ENCODE measurements at regions not wholly inside any gene's neighbourhood (a gene's known extent, or its start where the extent isn't known, plus 50 kb on each side); places are given as distances from the start of the nearest gene placed in this dataset.
"Not testable (repeated sequence)": the region's sequence is repeated elsewhere in the genome, so short reads cannot be mapped to it uniquely, and the experiment has no call there.

- Histone ChIP-seq H4K20me1 (ENCODE audit: control insufficient read depth, extremely low read depth, insufficient read depth, low read length) (no peaks in the 10 kb centered on the region), H3K27me3 (ENCODE audit: control insufficient read depth, insufficient read depth, low read length) (no peaks in the 10 kb centered on the region), H3K36me3 (ENCODE audit: control insufficient read depth, insufficient read depth, low read length) (no peaks in the 10 kb centered on the region), H2AFZ (ENCODE audit: low read length) (no peak overlapping the region), H3K9ac (ENCODE audit: insufficient read depth, low read length) (no peak overlapping the region), H3K4me2 (ENCODE audit: extremely low read depth, insufficient read depth, low read length) (no peak overlapping the region), H3K79me2 (ENCODE audit: control insufficient read depth, insufficient read depth, low read length) (no peaks in the 10 kb centered on the region), H3K27ac (ENCODE audit: insufficient read depth, low read length) (no peak overlapping the region), H3K4me3 (replicated peaks in 1 of 4; ENCODE audit: control extremely low read depth in 1 of 4, insufficient read depth in 1 of 4, low read depth in 3 of 4, low read length in 4 of 4) (no peak overlapping the region), H3K9me3 (ENCODE audit: control insufficient read depth, insufficient read depth, low read depth, low read length) (no peaks in the 10 kb centered on the region), H3K4me1 (ENCODE audit: control insufficient read depth, extremely low read depth, insufficient read depth, low read length) (no peaks in the 10 kb centered on the region)
- TF ChIP-seq EZH2 (IDR thresholded peaks at IDR 0.05; ENCODE audit: low read length, missing control alignments) (no peak), CTCF (conservative IDR thresholded peaks at IDR 0.05 in 1 of 2, IDR thresholded peaks at IDR 0.05 in 1 of 2; ENCODE audit: low read depth in 1 of 2, low read length in 2 of 2) (no peak)
- peak in 1 of 2 donors; percentile 19 for DNase-seq (ENCODE audit: low read depth in 2 of 2)
Observed at GRCh38 chr5:60494144-60494543, 205.8 kb downstream of the DEPDC1B start.

- Histone ChIP-seq H3K79me2 (ENCODE audit: control insufficient read depth, insufficient read depth, low read length) (no peaks in the 10 kb centered on the region), H3K4me3 (replicated peaks in 1 of 4; ENCODE audit: control extremely low read depth in 1 of 4, insufficient read depth in 1 of 4, low read depth in 3 of 4, low read length in 4 of 4) (no peak overlapping the region)
Observed at GRCh38 chr5:60493372-60493771, 206.6 kb downstream of the DEPDC1B start.

GRCh38 chr5:60492958-60493357, 207.0 kb downstream of the DEPDC1B start:
- Histone ChIP-seq H2AFZ (ENCODE audit: low read length) (no peak overlapping the region), H3K79me2 (ENCODE audit: control insufficient read depth, insufficient read depth, low read length) (no peaks in the 10 kb centered on the region), H3K27me3 (ENCODE audit: control insufficient read depth, insufficient read depth, low read length) (no peaks in the 10 kb centered on the region), H3K4me3 (replicated peaks in 1 of 4; ENCODE audit: control extremely low read depth in 1 of 4, insufficient read depth in 1 of 4, low read depth in 3 of 4, low read length in 4 of 4) (no peak overlapping the region), H3K9ac (ENCODE audit: insufficient read depth, low read length) (no peak overlapping the region), H4K20me1 (ENCODE audit: control insufficient read depth, extremely low read depth, insufficient read depth, low read length) (no peaks in the 10 kb centered on the region), H3K4me1 (ENCODE audit: control insufficient read depth, extremely low read depth, insufficient read depth, low read length) (no peaks in the 10 kb centered on the region), H3K27ac (ENCODE audit: insufficient read depth, low read length) (no peak overlapping the region), H3K4me2 (ENCODE audit: extremely low read depth, insufficient read depth, low read length) (no peak overlapping the region), H3K36me3 (ENCODE audit: control insufficient read depth, insufficient read depth, low read length) (no peaks in the 10 kb centered on the region), H3K9me3 (ENCODE audit: control insufficient read depth, insufficient read depth, low read depth, low read length) (no peaks in the 10 kb centered on the region)
- TF ChIP-seq CTCF (conservative IDR thresholded peaks at IDR 0.05 in 1 of 2, IDR thresholded peaks at IDR 0.05 in 1 of 2; ENCODE audit: low read depth in 1 of 2, low read length in 2 of 2): no peak
- TF ChIP-seq EZH2 (IDR thresholded peaks at IDR 0.05; ENCODE audit: low read length, missing control alignments): no peak
- peak in 1 of 2 donors; percentile 54 for DNase-seq (ENCODE audit: low read depth in 2 of 2)

More at GRCh38 chr5:60493372-60493771, 206.6 kb downstream of the DEPDC1B start:
- H3K9ac ChIP-seq (ENCODE audit: insufficient read depth, low read length): no peak overlapping the region
- no peaks in the 10 kb centered on the region for H3K27me3 ChIP-seq (ENCODE audit: control insufficient read depth, insufficient read depth, low read length)
- no peak overlapping the region for H3K27ac ChIP-seq (ENCODE audit: insufficient read depth, low read length)
- H4K20me1 ChIP-seq (ENCODE audit: control insufficient read depth, extremely low read depth, insufficient read depth, low read length): no peaks in the 10 kb centered on the region
- no peaks in the 10 kb centered on the region for H3K9me3 ChIP-seq (ENCODE audit: control insufficient read depth, insufficient read depth, low read depth, low read length)
- no peak overlapping the region for H3K4me2 ChIP-seq (ENCODE audit: extremely low read depth, insufficient read depth, low read length)
- no peak for TF ChIP-seq EZH2 (IDR thresholded peaks at IDR 0.05; ENCODE audit: low read length, missing control alignments)
- no peak for TF ChIP-seq CTCF (conservative IDR thresholded peaks at IDR 0.05 in 1 of 2, IDR thresholded peaks at IDR 0.05 in 1 of 2; ENCODE audit: low read depth in 1 of 2, low read length in 2 of 2)
- DNase-seq (ENCODE audit: low read depth in 2 of 2): no peak
- no peak overlapping the region for H2AFZ ChIP-seq (ENCODE audit: low read length)
- no peaks in the 10 kb centered on the region for H3K4me1 ChIP-seq (ENCODE audit: control insufficient read depth, extremely low read depth, insufficient read depth, low read length)
- H3K36me3 ChIP-seq (ENCODE audit: control insufficient read depth, insufficient read depth, low read length): no peaks in the 10 kb centered on the region

- H3K27ac ChIP-seq (ENCODE audit: insufficient read depth, low read length); H4K20me1 ChIP-seq (ENCODE audit: control insufficient read depth, extremely low read depth, insufficient read depth, low read length); H3K9me3 ChIP-seq (ENCODE audit: control insufficient read depth, insufficient read depth, low read depth, low read length); H3K36me3 ChIP-seq (ENCODE audit: control insufficient read depth, insufficient read depth, low read length); H3K4me2 ChIP-seq (ENCODE audit: extremely low read depth, insufficient read depth, low read length); H3K4me3 ChIP-seq (replicated peaks in 1 of 4; ENCODE audit: control extremely low read depth in 1 of 4, insufficient read depth in 1 of 4, low read depth in 3 of 4, low read length in 4 of 4); DNase-seq (ENCODE audit: low read depth in 2 of 2); H3K79me2 ChIP-seq (ENCODE audit: control insufficient read depth, insufficient read depth, low read length); H3K27me3 ChIP-seq (ENCODE audit: control insufficient read depth, insufficient read depth, low read length); H3K4me1 ChIP-seq (ENCODE audit: control insufficient read depth, extremely low read depth, insufficient read depth, low read length); H2AFZ ChIP-seq (ENCODE audit: low read length); H3K9ac ChIP-seq (ENCODE audit: insufficient read depth, low read length): not testable (repeated sequence)
Observed at GRCh38 chr5:60492358-60492757, 207.6 kb downstream of the DEPDC1B start.
